Omental fat pad (tissue), 3 donors: ENCODE measurements at regions not wholly inside any gene's neighbourhood (a gene's known extent, or its start where the extent isn't known, plus 50 kb on each side); places are given as distances from the start of the nearest gene placed in this dataset.
"Not testable (repeated sequence)": the region's sequence is repeated elsewhere in the genome, so short reads cannot be mapped to it uniquely, and the experiment has no call there.

Source experiments
- ATAC-seq: fragments of 150-250 bp; one replicate; pipeline ENCODE4 v1.9.1; 2016; ENCODE audit warnings: mild to moderate bottlenecking, moderate library complexity; ENCODE audit not compliant: low FRiP score
- DNase-seq: peaks from one replicate; pipeline ENCODE4 v3.0.0-alpha.2; 2019; ENCODE audit warnings: low spot score
- CTCF ChIP-seq, 3 donors: fragments of 450-650 bp; IDR thresholded peaks; one replicate each; pipeline ENCODE4 v1.5.1; 2016 to 2017; ENCODE audit warnings: antibody characterized with exemption in 3 of 3, mild to moderate bottlenecking in 3 of 3, moderate library complexity in 2 of 3

- no peak for DNase-seq
- TF ChIP-seq CTCF (IDR thresholded peaks at IDR 0.05), result no peak
- ATAC-seq, result no peak
Observed at GRCh38 chr17:63041251-63041650, 75.2 kb downstream of the TANC2 start.

GRCh38 chr17:63041722-63042121 lies 75.7 kb downstream of the TANC2 start:
- ATAC-seq (no peak), DNase-seq (no peak)
- TF ChIP-seq CTCF (IDR thresholded peaks at IDR 0.05), result no peak

- no peak for DNase-seq
- ATAC-seq, result no peak
- no peak for TF ChIP-seq CTCF (IDR thresholded peaks at IDR 0.05)
Observed at GRCh38 chr17:63042256-63042812, 76.3 kb downstream of the TANC2 start.

- not testable (repeated sequence) for DNase-seq, ATAC-seq
Observed at GRCh38 chr17:63057560-63057959, 91.5 kb downstream of the TANC2 start.

- no peak for DNase-seq
- ATAC-seq, result no peak
- no peak for TF ChIP-seq CTCF (IDR thresholded peaks at IDR 0.05)
Observed at GRCh38 chr17:63066158-63066813, 100.3 kb downstream of the TANC2 start.

GRCh38 chr17:63069245-63069644 lies 103.2 kb downstream of the TANC2 start:
- ATAC-seq (no peak), DNase-seq (no peak)
- no peak for TF ChIP-seq CTCF (IDR thresholded peaks at IDR 0.05)

- TF ChIP-seq CTCF (IDR thresholded peaks at IDR 0.05), result no peak
- ATAC-seq, result no peak
Observed at GRCh38 chr17:63070031-63070430, 104.0 kb downstream of the TANC2 start.

More at GRCh38 chr17:63070031-63070430, 104.0 kb downstream of the TANC2 start:
- DNase-seq, result no peak
